GM19452 (cell line): ENCODE measurements at regions not wholly inside any gene's neighbourhood (a gene's known extent, or its start where the extent isn't known, plus 50 kb on each side); places are given as distances from the start of the nearest gene placed in this dataset.

Experiments
- ATAC-seq: cut with Tn5 transposase; IDR thresholded peaks from one replicate; pipeline ENCODE4 v1.9.1; 2021; ENCODE audit not compliant: unreplicated experiment

DNA sequence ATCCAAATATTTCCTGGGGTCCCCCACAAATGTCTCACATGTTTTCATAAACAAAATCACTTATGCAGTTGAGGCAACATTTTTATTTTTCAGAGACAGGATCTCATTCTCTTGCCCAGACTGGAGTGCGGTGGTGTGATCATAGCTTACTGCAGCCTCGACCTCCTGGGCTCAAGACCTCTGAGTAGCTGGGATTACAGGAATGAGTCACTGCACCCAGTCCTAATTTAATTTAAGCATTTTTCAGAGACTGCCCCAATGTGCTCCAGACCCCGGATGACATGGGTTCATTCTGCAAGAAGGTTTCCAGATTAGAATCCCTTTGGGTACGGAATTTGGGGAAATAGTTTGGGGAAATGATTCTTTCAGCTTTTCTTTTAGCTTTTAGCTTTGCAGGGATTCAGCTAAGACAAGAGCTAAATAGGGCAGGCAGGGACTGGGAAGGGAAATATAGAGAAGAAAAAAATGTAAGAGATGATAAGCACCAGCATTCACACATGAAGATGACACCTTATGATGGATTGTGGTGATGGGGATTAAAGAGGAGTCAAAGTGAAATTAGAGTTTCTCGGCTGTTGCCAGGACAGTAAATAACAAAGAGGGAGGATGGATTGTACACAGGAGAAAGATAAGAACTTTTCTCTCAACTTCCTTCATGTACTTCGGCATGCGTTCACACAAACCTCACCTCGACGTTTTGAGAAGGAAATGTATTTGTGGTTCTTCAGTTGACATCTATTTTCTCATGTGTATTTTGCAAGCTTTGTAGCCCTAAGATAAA lies 169.4 kb upstream of the TAB2 start:
- no peak for ATAC-seq

DNA sequence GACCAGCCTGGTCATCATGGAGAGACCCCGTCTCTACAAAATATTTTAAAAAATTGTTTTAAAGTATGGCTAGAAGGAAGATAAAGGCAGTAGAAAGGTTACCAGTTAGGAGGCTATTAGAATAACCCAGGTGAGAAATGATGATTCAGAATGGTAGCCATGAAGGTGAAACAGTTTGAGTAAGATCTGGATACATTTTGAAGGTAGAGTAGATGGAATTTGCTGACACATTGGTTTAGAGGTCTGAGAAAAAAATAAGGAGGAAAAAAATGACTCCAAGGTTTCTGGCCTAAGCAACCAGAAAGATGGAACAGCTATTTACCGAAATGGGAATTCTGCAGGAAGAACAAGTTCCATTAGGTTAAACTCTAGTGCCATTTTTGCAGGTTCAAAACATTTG lies 167.9 kb upstream of the TAB2 start:
- no peak for ATAC-seq

DNA sequence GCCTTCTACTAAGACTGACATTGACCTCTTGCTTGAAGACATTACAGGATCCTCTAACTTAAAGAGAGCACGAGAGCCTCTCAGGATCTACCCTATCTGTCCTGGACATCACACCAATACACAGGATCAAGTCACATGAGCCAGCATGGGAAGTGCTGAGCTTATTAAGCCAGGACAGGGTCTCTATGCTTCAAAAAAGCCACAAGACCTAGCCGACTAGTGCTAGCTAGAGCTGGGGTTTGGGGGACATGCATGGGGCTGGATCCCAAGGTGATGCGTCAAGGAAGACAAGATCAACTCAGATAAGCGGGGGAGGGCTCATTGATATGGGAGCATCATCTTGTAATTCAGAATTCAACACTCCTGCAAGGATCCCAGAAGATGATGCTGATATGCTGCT lies 167.2 kb upstream of the TAB2 start:
- ATAC-seq: no peak

GRCh38 chr6:149150801-149151398 lies 166.6 kb upstream of the TAB2 start:
- ATAC-seq: no peak

DNA sequence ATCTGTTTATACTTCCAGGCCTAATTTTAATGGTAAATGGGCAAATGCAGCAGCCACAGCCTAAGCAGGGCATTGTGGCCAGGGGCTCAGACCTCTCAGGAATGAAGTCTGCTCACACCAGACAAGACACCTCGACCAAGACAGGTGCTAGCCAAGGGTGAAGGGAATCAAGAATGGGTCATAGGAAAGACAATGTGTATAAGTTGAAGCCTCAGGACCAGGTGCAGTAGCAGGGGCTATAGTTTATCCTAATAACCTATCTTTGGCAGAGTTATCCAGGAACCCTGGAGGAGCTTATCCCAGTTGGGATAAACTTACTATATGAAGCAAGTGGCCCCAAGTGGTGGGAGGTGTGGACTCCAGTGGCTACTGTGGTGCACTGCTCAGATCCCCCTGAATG lies 165.0 kb upstream of the TAB2 start:
- no peak for ATAC-seq

DNA sequence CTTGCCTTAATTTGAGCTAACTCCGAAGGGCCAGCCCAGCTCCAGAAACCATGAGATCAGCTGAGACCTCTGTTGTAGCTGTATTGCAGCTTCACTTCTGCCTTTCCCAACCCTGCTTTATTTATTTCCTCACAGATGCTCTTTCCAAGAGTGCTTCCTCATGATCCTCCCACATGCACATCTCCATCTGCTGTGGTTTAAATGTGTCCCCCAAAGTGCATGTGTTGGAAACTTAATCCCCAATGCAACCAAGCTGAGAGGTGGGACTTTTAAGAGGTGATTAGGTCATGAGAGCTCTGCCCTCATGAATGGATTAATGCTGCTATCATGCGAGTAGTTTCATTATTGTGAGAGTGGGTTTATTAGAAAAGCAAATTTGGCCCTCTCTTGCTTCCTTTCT lies 164.4 kb upstream of the TAB2 start:
- no peak for ATAC-seq

DNA sequence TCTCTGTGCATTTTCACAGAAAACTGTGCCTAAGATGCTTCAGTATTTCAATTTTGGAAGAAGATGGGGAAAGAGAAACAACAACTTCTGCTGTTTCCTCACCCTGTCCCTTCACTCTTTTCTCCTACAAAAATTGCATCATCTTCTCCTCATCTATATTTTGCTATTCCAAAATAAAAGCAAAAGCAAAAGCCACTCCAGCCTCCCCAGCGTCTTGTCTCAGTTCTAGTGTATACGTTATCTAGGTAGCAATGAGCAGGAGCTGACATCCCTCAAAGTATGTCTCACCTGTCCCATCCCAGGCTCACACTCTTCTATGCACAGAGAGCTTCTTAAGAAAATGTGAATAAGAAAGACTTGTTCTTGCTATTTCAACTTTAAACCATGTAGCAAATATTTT lies 163.8 kb upstream of the TAB2 start:
- ATAC-seq: no peak

- ATAC-seq: no peak
These were observed 163.2 kb upstream of the TAB2 start for GRCh38 chr6:149154261-149154821.

- ATAC-seq: no peak
These were observed 160.4 kb upstream of the TAB2 start for GRCh38 chr6:149157126-149157525.

DNA sequence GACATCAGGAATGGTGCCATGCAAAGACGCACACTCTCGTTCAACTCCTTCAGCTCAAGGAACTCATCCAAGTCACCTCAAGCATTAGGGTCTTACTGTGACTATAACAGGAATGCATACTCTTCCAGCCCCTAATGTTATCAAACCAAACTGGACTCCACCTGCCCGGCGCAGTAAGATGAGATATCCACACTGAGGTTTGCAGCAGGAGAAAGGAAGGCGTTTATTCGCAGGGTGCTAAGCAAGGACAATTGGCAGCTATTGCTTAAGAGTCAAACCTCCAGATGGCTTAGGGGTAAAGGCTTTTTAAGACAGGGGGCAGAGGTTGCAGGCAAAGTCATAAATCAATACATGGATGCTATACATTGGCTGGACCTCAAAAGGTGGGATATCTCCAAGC lies 159.4 kb upstream of the TAB2 start:
- ATAC-seq: no peak

- no peak for ATAC-seq
These were observed 156.6 kb upstream of the TAB2 start for GRCh38 chr6:149160943-149161342.

- ATAC-seq: no peak
These were observed 154.6 kb upstream of the TAB2 start for GRCh38 chr6:149162924-149163323.

DNA sequence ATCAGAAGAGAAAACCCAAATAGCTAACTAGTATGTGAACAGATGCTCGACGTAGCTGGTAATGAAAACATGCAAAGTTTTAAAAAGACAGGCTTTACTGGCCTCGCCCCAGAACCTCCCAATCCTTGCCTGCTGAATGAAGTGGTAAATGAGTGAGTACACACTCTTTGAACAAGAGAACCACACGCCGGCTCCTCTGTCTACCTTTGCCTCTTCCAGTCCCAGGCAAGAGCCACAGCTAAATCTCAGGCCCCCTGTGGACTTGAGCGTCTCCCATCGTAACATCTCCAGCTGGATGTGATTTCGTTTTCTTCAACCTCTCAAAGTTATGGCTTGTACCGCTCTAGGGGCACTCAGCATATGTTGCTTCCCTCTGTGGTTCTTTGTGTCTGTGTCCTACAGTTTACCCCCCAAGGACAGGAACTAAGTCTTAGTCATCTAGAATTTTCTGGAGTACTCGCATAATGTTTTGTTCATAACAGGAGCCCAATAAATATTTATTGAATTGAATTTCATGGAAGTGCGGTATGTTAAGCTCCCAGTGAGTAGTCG lies 153.2 kb upstream of the TAB2 start:
- ATAC-seq: no peak

DNA sequence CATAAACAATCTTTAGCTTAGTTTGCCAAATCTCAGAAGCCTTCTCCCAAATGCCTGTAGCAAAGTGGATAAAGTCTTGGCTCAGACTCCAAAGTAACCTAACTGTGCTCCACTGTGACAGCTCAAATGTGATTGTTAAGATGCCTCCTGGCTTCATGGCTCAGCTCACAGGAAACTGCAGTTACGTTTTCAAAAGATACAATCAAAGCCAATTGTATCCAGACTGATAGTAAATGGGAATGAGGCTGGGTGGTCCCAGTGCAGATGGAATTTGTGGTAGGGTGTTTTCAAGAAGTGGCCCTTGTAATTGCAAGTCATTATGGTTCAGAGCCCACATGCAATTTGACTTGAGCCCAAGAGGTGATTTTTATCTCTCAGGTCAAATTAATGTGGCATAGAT lies 151.2 kb upstream of the TAB2 start:
- no peak for ATAC-seq

DNA sequence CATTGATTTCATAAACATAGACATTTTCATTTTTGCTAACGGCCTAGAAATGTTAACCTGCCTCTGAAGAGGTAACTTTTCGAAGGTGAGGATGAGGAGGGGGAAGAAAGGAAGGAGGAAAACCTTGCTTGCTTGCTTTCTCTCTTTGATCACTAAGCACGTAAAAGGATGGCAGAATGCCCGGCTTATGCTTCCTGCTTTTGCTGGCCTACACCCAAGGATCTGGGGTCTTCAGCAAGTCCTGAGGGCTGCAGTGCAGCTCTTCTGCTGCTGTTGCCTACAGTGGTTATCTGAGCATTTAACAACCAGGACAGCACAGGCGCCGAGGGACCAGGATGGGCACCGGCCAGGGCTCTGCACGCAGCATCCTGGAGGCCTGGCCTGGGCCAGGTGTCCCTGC lies 150.8 kb upstream of the TAB2 start:
- no peak for ATAC-seq

DNA sequence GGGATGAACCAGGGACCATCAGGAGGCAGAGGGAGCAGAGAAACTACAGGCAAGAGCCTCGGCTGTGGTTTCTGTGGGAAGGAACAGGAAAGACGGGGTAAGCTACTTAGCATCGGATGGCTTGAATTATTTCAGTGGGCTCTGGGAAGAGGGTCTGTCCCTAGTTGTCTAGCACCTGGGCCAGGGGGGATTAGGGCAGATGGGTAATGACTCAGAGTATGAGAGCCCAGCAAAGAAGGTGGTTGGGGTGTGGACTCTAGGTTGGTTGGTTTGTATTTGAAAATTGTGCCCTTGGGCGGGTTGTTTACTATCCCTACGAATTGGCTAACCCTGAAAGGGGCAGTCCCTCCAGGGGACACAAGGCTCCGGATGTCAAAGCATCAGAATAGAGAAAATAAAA lies 148.5 kb upstream of the TAB2 start:
- ATAC-seq: no peak

GRCh38 chr6:149169761-149170511 lies 147.6 kb upstream of the TAB2 start:
- no peak for ATAC-seq

GRCh38 chr6:149170564-149171452 lies 146.7 kb upstream of the TAB2 start:
- no peak for ATAC-seq

DNA sequence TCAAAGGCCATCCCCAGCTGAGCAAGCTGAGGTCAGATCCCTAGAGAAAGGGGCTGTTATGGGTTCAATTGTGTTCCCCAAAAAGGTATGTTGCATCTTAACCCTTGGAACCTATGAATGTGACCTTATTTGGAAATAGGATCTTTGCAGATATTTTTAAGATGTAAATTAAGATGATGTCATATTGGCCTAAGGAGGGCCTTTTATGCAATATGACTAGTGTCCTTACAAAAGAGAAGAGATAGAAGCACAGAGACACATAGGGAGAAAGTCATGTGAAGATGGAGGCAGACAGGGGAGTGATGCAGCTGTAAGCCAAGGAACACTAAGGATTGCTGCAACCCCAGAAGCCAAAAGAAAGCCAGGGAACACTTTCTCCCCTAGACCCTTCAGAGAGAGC lies 144.3 kb upstream of the TAB2 start:
- ATAC-seq: no peak

DNA sequence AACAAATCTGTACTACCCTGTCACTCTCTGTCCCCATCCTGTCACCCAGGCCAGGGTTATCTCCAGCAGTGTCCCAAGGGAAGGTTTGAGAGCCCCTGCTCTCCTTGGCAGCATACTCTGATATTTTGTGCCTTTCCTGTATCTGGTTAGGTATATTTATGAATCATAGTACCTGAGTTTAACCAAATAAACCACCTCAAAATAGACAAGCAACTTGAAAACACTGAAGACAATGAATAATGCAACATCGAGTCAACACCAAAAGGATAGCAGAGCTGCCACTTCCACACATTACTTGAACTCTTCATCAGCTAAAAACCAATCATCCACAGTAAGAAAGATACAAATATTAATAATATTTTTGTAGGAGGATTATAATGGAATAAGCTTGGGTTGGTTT lies 142.6 kb upstream of the TAB2 start:
- no peak for ATAC-seq
